ENCODE measurements at regions not wholly inside any gene's neighbourhood (a gene's known extent, or its start where the extent isn't known, plus 50 kb on each side); places are given as distances from the start of the nearest gene placed in this dataset.
"Not testable (repeated sequence)": the region's sequence is repeated elsewhere in the genome, so short reads cannot be mapped to it uniquely, and the experiment has no call there.

GRCh38 chr5:173680660-173681242 lies 64.3 kb upstream of the BOD1 start:
- no peak for TF ChIP-seq CTCF (IDR thresholded peaks at IDR 0.05; ENCODE audit: partially characterized antibody, unreplicated experiment)
- no peak for DNase-seq
- Mint-ChIP-seq H3K27me3 (ENCODE audit: unreplicated experiment) (peaks cover 2% of the 10 kb centered on the region), H3K27ac (ENCODE audit: unreplicated experiment) (no peak overlapping the region), H3K4me1 (ENCODE audit: low read depth, unreplicated experiment) (no peaks in the 10 kb centered on the region), H3K36me3 (ENCODE audit: unreplicated experiment) (peaks cover 12% of the 10 kb centered on the region), H3K4me3 (ENCODE audit: unreplicated experiment) (no peak overlapping the region), H3K9me3 (ENCODE audit: unreplicated experiment) (peaks cover 4% of the 10 kb centered on the region)

- no peak overlapping the region for H3K27ac Mint-ChIP-seq (ENCODE audit: unreplicated experiment)
- H3K36me3 Mint-ChIP-seq (ENCODE audit: unreplicated experiment), result peaks cover 12% of the 10 kb centered on the region
- H3K4me3 Mint-ChIP-seq (ENCODE audit: unreplicated experiment), result no peak overlapping the region
- peaks cover 5% of the 10 kb centered on the region for H3K9me3 Mint-ChIP-seq (ENCODE audit: unreplicated experiment)
- no peak for DNase-seq
- H3K27me3 Mint-ChIP-seq (ENCODE audit: unreplicated experiment), result peaks cover 2% of the 10 kb centered on the region
- TF ChIP-seq CTCF (IDR thresholded peaks at IDR 0.05; ENCODE audit: partially characterized antibody, unreplicated experiment), result no peak
- H3K4me1 Mint-ChIP-seq (ENCODE audit: low read depth, unreplicated experiment), result no peaks in the 10 kb centered on the region
Measured at GRCh38 chr5:173682313-173682712, 65.9 kb upstream of the BOD1 start.

GRCh38 chr5:173684535-173684934 lies 68.1 kb upstream of the BOD1 start:
- H3K4me1 Mint-ChIP-seq (ENCODE audit: low read depth, unreplicated experiment); H3K9me3 Mint-ChIP-seq (ENCODE audit: unreplicated experiment); H3K27ac Mint-ChIP-seq (ENCODE audit: unreplicated experiment); H3K4me3 Mint-ChIP-seq (ENCODE audit: unreplicated experiment); DNase-seq; H3K36me3 Mint-ChIP-seq (ENCODE audit: unreplicated experiment); H3K27me3 Mint-ChIP-seq (ENCODE audit: unreplicated experiment): not testable (repeated sequence)

- Mint-ChIP-seq H3K27ac (ENCODE audit: unreplicated experiment) (no peak overlapping the region), H3K4me1 (ENCODE audit: low read depth, unreplicated experiment) (peaks cover 5% of the 10 kb centered on the region), H3K36me3 (ENCODE audit: unreplicated experiment) (no peaks in the 10 kb centered on the region), H3K27me3 (ENCODE audit: unreplicated experiment) (peaks cover 4% of the 10 kb centered on the region), H3K9me3 (ENCODE audit: unreplicated experiment) (peaks cover 1% of the 10 kb centered on the region), H3K4me3 (ENCODE audit: unreplicated experiment) (no peak overlapping the region)
- no peak for TF ChIP-seq CTCF (IDR thresholded peaks at IDR 0.05; ENCODE audit: partially characterized antibody, unreplicated experiment)
- no peak for DNase-seq
Measured at GRCh38 chr5:173686950-173687349, 70.5 kb upstream of the BOD1 start.

GRCh38 chr5:173688703-173689102 lies 72.3 kb upstream of the BOD1 start:
- H3K36me3 Mint-ChIP-seq (ENCODE audit: unreplicated experiment), result no peaks in the 10 kb centered on the region
- no peak overlapping the region for H3K4me3 Mint-ChIP-seq (ENCODE audit: unreplicated experiment)

More at GRCh38 chr5:173688703-173689102, 72.3 kb upstream of the BOD1 start:
- H3K9me3 Mint-ChIP-seq (ENCODE audit: unreplicated experiment), result peaks cover 1% of the 10 kb centered on the region
- no peak for TF ChIP-seq CTCF (IDR thresholded peaks at IDR 0.05; ENCODE audit: partially characterized antibody, unreplicated experiment)
- no peak for DNase-seq
- peaks cover 5% of the 10 kb centered on the region for H3K4me1 Mint-ChIP-seq (ENCODE audit: low read depth, unreplicated experiment)
- no peak overlapping the region for H3K27ac Mint-ChIP-seq (ENCODE audit: unreplicated experiment)
- H3K27me3 Mint-ChIP-seq (ENCODE audit: unreplicated experiment), result peaks cover 2% of the 10 kb centered on the region
